Fibroblast of skin of back (primary cell): ENCODE measurements at regions not wholly inside any gene's neighbourhood (a gene's known extent, or its start where the extent isn't known, plus 50 kb on each side); places are given as distances from the start of the nearest gene placed in this dataset.
"Not testable (repeated sequence)": the region's sequence is repeated elsewhere in the genome, so short reads cannot be mapped to it uniquely, and the experiment has no call there.

Experiments used
- DNase-seq: peaks from one replicate; pipeline ENCODE4 v3.0.0-alpha.2; 2013

GRCh38 chr10:21053953-21054690 lies 157.0 kb upstream of the NEBL start:
- no peak for DNase-seq

GRCh38 chr10:21052709-21053104 lies 155.6 kb upstream of the NEBL start:
- no peak for DNase-seq

- no peak for DNase-seq
These were observed 155.1 kb upstream of the NEBL start for GRCh38 chr10:21052072-21052708.

GRCh38 chr10:21049482-21049881 lies 152.4 kb upstream of the NEBL start:
- no peak for DNase-seq

GRCh38 chr10:21048068-21048467 lies 151.0 kb upstream of the NEBL start:
- DNase-seq = no peak

GRCh38 chr10:21047511-21047910 lies 150.4 kb upstream of the NEBL start:
- DNase-seq = peak; percentile 14

- DNase-seq = no peak
These were observed 150.0 kb upstream of the NEBL start for GRCh38 chr10:21047096-21047495.

- DNase-seq = no peak
These were observed 145.9 kb upstream of the NEBL start for GRCh38 chr10:21043044-21043443.

GRCh38 chr10:21042536-21042935 lies 145.4 kb upstream of the NEBL start:
- DNase-seq = no peak

GRCh38 chr10:21041763-21042458 lies 144.8 kb upstream of the NEBL start:
- DNase-seq = no peak

GRCh38 chr10:21039721-21040120 lies 142.6 kb upstream of the NEBL start:
- no peak for DNase-seq

- no peak for DNase-seq
These were observed 139.6 kb upstream of the NEBL start for GRCh38 chr10:21036757-21037156.

GRCh38 chr10:21034770-21035169 lies 137.7 kb upstream of the NEBL start:
- not testable (repeated sequence) for DNase-seq

GRCh38 chr10:21034241-21034640 lies 137.1 kb upstream of the NEBL start:
- DNase-seq = no peak

GRCh38 chr10:21032587-21033319 lies 135.6 kb upstream of the NEBL start:
- DNase-seq = no peak

GRCh38 chr10:21031232-21031795 lies 134.2 kb upstream of the NEBL start:
- DNase-seq = no peak

GRCh38 chr10:21030091-21030490 lies 133.0 kb upstream of the NEBL start:
- DNase-seq = peak; percentile 4

GRCh38 chr10:21022821-21023220 lies 125.7 kb upstream of the NEBL start:
- DNase-seq = no peak

- no peak for DNase-seq
These were observed 124.9 kb upstream of the NEBL start for GRCh38 chr10:21021843-21022594.

GRCh38 chr10:21021231-21021630 lies 124.1 kb upstream of the NEBL start:
- no peak for DNase-seq

- DNase-seq = peak; percentile 2
These were observed 123.4 kb upstream of the NEBL start for GRCh38 chr10:21020545-21020944.

GRCh38 chr10:21019436-21019835 lies 122.3 kb upstream of the NEBL start:
- DNase-seq = no peak
